ENCODE measurements at regions not wholly inside any gene's neighbourhood (a gene's known extent, or its start where the extent isn't known, plus 50 kb on each side); places are given as distances from the start of the nearest gene placed in this dataset.

DNA sequence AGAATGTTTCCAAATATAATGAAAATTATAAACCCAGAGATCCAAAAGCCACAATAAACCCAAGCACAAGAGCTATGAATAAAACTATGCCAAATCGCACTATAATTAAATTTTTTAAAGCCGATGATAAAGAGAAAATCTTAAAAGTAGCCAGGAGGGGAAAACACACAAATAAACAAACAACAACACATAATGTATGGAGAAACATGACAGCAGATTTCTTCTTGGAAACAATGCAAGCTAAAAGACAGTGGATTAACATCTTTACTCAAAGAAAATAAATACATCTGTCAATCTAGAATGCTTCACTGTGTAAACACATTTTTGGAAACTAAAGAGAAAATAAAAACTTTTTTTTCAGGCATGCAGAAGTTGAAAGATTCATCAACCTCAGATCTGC is 53.0 kb upstream of the SMOX start:
- DNase-seq = no peak

DNA sequence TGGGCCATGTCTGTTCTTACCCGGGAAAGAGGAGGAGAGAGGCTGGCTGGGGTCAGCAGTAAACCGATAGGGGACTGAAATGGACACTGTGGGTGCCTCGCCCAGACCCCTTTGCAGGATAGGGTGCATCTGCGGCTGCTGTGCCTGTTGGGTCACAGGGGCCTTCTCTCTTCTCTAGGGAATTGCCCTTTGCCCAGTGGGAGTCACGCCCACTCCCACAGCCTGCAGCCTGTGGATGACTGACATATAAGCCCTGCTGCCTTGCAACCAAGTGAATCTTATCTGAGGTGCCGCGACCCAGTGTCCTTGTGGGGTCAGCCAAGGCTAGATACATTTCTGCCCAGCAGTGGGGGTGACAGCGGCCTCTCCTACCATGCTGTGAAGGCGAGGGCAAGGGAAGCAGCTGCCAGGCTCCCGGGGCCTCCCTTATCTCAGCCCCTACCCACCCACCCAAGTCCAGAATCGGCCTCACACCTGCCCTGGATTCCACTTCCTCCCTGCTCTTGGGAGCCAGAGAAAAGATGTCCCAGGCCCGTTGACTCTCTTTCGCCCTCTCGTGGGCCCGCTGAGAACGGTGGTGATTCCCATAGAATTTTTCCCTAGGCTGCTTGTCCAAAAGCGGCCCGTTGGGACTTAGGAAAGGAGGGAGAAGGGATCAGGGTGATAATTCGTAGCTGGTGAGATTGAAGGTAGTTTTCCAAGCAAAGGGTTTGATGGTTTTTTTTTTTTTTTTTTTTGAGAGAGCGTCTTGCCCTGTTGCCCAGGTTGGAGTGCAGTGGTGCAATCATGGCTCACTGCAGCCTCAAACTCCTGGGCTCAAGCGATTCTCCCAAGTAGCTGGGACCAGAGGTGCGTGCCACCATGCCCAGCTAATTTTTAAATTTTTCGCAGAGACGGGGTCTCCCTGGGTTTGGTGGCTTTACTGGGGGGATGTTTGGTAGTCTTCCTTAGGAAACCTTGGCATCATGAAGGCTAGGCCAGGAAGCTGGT is 56.8 kb upstream of the SMOX start:
- peak in 7 of 56 donors; percentile 16 to 54 (median 33) for DNase-seq

DNA sequence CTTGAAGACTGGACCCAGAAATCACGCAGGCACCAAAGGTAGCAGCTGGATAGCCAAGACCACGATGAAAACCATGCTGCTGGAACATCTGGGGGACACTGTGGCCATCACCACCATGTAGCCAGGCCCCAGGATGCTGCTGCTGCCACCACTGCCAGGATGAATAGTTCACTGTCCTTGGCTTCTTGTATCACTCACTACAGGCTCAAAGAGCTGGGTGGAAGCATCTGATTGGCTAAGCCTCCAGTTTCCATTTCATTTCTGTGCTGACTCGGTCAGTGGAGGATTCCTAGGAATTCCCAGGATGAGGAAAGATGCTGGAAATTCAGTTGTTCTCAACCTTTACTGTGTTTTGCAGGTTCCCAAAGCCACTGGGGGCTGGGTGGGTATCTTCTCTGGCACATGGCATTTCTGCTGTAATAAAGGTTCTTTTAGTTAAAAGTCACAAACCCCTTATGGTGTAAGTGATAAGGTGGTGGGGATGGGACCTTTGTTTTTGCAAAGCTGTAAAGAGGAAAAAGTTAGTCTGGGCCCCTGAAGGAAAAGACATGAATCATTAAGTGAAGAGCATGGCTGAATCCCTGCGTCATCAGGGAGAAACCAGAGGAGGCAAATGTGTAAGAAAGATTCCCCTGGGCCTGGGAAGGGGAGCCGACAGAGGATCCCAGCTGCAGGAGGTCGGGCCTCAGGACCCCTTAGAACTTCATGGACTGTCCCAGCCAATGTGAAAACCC is 57.7 kb upstream of the SMOX start:
- no peak for DNase-seq

DNA sequence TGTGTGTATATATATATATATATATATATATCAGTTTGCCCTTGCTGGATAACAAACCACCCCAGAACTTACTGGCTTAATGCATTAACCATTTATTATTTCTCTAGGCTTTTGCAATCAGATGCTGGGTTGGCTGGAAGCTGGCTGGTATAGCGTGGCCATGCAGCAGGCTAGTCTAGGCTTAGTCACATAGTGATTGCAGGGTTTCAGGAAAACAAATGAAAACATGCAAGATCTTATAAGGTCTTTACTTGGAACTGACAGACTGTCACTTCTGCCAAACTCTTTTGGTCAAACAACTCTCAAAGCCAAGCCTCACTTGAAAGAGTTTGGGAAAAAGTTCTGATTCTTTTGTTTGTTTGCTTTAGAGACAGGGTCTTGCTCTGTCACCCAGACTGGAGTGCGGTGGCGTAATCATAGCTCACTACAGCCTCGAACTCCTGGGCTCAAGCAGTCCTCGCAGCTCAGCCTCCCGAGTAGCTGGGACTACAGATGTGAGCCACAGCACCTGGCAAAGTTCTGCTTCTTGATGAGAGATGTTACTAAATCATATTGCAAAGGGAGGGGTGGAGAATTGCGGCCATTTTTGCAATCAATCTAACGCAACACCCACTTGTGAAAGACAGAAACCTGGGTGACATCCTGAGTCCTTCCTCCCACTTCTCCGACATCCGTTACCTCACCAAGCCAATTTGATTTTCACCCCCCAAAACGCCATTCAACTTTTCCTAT is 58.7 kb upstream of the SMOX start:
- DNase-seq = no peak

DNA sequence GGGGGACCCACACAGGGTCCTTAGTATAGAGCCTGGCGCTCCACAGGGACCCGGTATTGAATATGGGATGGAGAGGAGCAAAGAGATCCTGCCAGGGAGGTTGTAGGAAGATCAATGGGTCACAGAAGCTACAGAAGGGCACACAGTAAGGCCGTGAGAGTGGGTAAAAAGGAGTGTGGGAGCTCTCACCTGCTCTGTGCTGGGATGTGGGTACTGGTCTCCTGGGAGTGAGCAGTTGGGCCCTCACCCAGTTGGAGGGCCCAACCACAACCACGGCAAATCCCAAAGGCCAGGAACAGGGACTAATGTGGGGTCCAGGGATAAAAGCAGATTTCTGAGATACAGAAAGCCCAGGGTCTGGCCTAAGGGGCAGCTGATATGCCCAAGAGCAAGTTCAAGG is 59.9 kb upstream of the SMOX start:
- DNase-seq = no peak

DNA sequence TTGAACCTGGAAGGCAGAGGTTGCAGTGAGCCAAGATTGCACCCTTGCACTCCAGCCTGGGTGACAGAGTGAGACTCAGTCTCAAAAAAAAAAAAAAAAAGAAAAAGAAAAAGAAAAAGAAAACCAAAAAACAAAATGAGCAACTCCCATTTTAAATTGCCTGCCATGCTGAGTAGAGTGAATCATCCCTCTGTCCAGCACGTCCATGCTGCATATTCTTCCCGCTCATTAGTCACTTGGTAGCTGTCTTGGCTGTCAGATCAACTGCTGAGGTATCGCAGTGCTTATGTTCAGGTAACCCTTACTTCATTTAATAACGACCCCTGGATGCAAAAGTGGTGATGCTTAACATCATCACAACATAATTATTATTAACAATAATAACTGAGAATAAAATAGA is 60.7 kb upstream of the SMOX start:
- DNase-seq = no peak

DNA sequence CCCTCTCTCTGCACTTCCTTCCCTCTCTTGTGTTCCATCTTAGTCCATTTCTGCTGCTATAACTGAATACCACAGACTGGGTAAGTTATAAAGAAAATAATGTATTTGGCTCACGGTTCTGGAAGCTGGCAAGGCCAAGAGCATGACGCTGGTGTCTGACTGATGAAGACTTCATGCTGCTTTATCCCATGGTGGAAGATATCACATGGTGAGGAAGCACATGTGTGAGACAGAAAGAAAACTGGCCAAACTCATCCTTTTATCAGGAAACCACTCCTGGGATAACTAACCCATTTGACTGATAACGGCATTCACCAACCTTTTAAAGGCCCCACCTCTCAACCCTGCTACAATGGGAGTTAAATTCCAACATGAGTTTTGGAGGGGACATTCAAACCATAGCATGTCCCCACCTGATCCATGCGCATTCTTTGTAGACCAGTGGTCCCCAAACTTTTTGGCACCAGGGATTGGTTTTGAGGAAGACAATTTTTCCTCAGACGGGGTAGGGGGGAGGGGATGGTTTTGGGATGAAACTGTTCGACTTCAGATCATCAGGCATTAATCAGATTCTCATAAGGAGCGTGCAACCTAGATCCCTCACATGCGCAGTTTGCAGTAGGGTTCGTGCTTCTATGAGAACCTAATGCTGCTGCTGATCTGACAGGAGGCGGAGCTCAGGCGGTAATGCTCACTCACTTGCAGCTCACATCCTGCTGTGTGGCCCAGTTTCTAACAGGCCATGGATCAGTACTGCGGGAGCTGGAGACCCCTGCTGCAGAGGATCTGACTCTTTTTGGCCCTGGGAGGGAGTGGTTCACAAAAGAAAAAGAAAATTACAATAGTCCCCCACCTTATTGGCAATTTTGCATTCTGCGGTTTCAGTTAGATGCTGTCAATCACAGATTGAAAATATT is 61.6 kb upstream of the SMOX start:
- no peak for DNase-seq

DNA sequence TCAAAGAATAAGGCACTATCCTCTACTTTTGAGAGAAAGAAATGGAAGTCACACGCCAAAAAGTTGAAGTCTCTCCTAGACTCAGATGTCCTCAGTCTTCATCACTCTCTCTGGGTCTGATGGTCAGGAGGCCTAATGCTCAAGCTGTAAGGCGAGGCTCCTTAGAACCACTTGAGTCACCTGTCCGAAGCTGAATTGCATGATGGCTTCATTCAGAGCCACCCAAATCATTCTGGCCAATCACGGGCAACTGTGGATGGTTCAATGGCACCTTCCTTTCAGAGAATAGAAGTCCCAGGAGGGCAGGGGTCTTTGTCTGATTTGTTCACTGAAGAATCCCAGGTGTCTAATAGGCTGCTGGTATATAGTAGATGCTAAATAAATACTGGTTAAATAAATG is 63.9 kb upstream of the SMOX start:
- no peak for DNase-seq

DNA sequence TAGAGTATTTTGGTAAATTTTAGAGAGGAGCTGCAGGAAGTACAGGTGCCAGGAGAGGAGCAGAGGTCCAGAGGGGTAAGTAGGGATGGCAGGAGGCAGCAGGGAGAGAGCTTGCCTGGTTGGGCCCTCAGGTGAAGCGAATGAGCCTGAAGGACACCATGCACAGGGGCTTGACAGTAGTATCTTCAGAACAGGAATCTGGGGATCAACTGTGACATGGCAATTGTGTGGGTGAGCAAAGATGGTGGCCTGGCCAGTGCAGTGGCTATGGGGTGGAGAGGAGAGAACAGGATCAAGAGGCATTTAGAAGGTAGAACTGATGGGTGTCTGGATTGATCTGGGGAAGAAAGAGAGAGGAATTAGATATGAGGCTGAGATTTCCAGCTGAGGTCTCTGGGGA is 64.5 kb upstream of the SMOX start:
- no peak for DNase-seq

DNA sequence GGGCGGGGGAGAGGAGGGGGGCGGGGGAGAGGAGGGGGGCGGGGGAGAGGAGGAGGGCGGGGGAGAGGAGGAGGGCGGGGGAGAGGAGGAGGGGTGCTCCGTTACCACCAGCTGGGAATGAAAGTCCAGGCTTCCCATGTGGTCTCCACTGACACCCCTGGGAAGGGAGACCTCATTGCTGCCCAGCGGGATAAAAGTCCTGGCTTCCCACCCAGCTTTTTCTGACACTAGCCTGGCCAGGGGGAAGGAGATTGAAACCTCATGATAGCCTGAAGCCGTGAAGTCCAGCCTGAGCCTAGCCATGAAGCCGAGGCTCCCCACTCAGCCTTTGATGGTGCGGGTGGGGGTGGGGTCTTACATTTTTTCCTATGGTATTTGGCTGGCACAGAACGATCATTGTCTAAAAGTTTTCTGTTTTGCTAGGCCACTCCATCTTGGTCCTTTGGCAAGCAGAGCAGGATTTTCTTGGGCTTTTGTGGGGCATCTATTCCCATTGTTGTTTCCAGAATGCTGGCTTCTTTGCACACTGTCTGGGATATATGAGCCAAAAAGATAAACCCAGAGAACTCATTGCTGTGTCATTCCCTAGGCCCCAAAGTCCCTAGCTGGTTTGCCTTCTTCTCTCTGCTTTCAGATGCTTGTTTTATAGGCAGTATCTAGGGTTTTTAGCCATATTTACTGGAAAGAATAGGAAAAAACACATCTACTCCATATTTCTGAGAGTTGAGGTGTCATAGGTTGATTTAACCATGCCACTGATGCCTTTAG is 65.3 kb upstream of the SMOX start:
- DNase-seq = no peak

DNA sequence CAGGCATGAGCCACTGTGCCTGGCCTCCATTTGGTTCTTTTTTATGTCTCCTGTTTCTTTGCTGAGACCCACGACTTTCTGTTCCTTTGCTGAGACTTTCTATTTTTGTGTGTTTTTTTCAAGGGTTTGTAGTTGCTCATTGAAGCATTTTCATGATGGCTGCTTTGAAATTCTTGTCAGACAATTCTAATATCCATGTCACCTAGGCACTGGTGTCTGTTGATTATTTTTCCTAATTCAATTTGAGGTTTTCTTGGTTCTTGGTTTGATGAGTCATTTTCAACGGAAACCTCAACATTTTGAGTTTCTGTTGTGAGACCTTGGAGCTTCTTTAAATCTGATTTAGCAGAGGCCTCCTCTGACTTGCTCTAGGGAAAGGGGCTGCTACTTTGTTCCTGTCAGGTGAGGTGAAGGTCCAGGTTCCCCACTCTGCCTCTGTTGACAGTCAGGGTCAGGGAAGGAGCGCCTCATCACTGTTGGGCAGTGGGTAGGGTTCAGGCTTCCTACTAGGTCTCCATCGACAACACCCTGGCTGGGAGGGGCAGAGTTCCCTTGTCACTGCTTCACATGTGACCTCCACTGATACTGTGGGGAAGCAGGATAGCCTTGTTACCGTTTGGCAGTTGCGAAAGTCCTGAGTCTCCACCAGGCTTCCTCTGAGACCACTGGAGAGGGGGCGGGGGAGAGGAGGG is 66.1 kb upstream of the SMOX start:
- DNase-seq = peak in 4 of 56 donors; percentile 19 to 33 (median 21)

DNA sequence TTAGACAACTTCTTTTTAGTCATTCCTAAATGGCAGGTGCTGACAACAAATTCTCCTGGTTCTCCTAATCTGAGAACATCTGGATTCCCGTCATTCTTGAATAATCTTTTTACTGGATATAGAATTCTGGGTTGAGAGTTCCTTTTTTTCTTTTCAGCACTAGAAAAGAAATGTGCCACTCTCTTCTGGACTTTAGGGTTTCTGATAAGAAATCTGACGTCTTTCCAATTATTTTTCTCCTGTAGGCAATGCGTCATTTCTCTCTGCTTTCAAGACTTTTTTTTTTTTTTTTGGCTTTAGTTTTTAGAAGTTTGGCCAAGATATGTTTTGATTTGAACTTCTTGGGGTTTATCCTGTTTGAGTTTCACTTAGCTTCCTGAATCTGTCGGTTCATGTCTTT is 66.1 kb upstream of the RNF24 start:
- no peak for DNase-seq

DNA sequence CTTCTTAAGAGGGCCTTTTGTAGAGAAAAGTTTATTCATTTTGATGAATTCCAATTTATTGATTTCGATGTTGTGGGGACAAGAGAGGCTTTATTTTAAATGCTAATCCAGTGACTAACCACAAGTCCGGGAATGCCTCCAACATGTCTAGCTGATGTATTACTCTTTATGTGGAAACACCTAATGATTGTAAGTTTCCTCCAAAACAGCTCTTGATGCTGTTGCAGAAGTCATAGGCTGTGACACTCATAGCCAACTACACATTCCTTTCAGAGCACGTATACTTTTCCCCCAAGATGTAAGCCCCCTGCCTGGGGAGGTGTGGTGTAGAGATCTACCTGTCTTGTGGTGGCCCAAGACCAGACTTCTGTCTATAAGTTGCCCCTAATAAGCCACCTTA is 61.3 kb upstream of the RNF24 start:
- DNase-seq = no peak

DNA sequence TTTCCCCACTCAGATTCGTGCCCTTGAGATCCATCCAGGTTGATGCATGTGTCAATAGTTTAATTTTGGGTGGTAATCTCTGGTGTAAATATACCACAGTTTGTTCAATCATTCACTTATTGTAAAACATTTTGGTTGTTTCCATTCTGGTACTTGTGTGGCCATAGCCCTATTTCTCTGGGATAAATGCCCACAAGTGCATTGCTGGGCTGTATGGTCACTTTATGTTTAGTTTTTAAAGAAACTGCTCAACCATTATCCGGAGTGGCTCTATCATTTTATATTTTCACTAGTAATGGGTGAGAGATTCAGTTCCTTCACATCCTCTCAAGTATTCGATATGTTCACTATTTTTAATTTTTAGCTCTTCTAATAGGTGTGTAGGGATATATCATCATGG is 60.7 kb upstream of the RNF24 start:
- no peak for DNase-seq

DNA sequence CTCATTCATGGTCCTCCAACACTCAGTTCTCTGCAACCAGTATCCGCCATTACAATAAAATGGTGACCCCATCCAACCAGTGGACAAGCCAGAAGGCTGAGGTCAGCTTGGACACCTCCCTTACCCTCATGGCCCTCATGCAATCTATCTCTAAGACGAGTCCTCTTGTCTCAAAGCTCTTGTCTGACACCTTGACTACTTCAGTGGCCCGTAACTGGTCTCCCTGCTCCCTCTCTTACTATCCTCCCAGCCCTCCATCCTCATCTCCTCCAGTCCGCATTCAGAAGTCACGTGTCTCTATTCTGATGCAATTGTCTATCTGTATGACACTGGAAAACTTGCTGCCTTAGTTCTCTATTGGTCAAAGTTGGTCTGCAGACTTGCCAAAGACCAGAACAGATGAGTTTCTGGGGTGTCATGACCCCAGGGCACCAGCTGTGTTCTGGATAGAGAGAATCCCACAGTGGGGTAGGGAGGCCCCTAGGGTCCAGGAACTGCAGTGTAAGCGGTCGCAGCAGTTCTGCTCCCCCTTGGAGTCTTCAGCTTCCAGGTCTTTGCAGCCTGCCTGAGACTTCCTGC is 59.6 kb upstream of the RNF24 start:
- no peak for DNase-seq

DNA sequence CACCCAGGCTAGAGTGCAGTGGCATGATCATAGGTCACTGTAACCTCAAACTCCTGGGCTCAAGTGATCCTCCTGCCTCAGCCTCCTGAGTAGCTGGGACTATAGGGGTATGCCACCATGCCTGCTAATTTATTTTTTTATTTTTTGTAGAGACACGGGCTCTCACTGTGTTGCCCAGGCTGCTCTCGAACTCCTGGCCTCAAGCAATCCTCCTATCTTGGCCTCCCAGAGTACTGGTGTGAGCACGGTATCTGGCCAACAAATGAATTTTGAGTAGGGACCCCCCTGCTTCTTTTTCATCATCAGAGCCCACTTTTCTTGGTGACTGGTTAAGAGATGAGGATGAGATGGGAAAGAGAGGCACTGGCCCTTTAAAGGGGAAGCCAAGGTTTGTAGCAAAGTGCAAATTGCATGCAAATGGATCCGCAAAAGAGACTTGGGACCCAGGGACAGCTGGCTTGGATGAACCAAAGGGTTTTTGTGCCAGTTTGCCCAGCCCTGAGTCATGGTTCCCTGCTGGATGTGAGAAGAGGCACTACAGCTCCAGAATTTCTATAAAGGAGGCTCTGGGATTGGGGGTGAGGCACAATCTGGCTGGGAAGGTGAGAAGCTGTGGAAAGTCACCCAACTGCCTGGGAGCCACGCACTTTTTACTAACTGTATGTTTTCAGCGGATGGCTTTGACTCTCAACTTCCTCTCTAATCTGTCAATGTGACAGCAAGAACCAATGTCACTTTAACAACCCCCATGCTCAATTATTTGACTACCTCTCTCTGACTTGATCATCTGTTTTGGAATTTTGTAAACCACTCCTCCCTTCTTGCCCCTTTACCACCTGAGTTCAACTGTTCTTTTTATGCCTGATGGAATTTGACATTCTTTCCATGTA is 58.7 kb upstream of the RNF24 start:
- peak in 14 of 56 donors; percentile 12 to 52 (median 20) for DNase-seq

DNA sequence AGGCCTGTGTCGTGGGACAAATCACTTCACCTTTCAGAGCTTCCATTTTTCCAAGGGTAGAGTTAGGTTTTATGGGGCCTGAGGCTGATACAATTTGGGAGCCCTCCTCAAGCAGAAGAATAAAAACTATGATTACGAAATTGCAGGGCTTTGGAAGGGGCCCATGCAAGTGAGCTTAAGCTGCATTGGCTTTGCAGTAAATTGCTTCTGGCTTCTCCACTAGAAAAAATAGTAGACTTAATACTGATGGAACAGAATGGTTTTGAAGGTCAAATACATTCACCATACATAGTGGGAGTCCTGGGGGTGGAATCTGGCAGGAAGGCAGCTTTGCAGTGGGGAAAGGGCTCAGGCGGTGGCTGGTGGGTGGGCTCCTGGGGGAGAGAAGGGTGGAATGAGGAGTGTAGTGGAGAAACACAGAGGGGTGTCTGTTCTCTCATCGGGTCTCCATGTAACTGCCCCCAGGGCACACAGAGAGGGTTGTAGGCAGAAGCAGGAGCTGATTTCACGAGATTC is 55.9 kb upstream of the RNF24 start:
- DNase-seq = no peak

Measured in amygdala (tissue), 56 donors.